ENCODE measurements at regions not wholly inside any gene's neighbourhood (a gene's known extent, or its start where the extent isn't known, plus 50 kb on each side); places are given as distances from the start of the nearest gene placed in this dataset.
"Not testable (repeated sequence)": the region's sequence is repeated elsewhere in the genome, so short reads cannot be mapped to it uniquely, and the experiment has no call there.

DNA sequence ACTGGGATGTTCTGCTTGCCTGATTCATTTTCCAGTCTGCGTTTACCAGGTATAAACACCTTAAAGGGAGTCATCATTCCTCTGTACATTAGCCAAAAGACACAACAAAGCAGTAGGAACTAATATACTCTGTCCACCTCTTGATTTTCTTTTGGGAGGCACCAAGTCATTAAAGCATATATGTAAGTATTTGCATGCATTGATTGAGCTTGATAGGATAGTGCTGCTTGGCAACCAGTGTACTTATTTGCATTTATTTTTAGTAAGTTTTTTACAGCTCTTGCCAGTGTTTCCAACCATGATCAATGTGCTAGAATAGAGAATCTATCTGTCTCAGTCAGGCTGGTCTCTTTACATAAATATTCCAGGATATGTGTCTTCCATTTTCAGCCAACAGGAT, 353.3 kb upstream of the SEMA3C start:
- no peak for ATAC-seq
- Mint-ChIP-seq H3K9me3 (ENCODE audit: low read depth) (no peaks in the 10 kb centered on the region), H3K36me3 (no peaks in the 10 kb centered on the region), H3K4me1 (no peaks in the 10 kb centered on the region), H3K27ac (no peak overlapping the region), H3K4me3 (no peak overlapping the region), H3K27me3 (no peaks in the 10 kb centered on the region)
- DNase-seq = no peak
- CTCF ChIA-PET = no interaction called here

DNA sequence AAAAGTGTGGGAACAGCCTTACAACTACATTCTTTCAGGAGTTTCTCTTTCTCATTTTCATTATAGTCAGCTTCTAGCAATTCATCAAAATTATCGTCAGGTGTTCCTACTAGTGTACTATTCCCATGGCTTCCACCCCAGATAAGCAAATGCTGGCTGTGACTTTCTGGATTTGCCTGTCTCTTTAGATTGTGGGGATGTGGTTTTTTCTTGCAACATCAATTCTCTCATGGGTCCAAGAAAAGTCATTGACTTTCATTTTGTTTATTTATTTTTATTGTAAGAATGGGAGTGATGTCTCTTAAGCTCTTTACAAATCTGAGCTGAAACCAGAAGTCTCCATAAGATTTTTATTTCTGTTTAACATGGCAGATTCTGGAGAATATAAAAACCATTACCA, 349.7 kb upstream of the SEMA3C start:
- CTCF ChIA-PET = no interaction called here
- Mint-ChIP-seq H3K9me3 (ENCODE audit: low read depth) (peaks cover 8% of the 10 kb centered on the region), H3K4me3 (no peak overlapping the region), H3K4me1 (no peaks in the 10 kb centered on the region), H3K27ac (no peak overlapping the region), H3K36me3 (no peaks in the 10 kb centered on the region), H3K27me3 (no peaks in the 10 kb centered on the region)
- DNase-seq (no peak), ATAC-seq (no peak)

DNA sequence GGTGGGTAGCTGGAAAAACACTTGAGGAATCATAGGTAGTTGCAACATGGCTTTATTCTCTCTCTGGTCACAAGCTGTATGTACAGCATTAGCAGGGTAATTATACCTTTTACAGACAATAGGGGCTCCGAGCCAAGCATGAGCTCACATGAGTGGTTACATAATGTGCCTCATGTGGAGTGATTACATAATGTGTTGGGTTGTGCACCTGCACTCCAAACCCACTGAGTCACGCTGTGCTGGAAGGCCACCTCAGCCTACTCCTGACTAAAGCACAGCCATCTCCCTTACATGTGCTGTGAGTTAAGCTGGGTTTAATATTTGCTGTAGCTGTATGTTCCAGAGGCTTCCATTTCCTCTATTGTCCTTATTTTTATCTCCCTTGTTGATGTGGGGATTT, 348.7 kb upstream of the SEMA3C start:
- no peak overlapping the region for H3K4me3 Mint-ChIP-seq
- no peaks in the 10 kb centered on the region for H3K4me1 Mint-ChIP-seq
- CTCF ChIA-PET = no interaction called here
- peaks cover 8% of the 10 kb centered on the region for H3K9me3 Mint-ChIP-seq (ENCODE audit: low read depth)
- ATAC-seq (no peak), DNase-seq (no peak)
- no peaks in the 10 kb centered on the region for H3K36me3 Mint-ChIP-seq
- H3K27me3 Mint-ChIP-seq = no peaks in the 10 kb centered on the region
- no peak overlapping the region for H3K27ac Mint-ChIP-seq

DNA sequence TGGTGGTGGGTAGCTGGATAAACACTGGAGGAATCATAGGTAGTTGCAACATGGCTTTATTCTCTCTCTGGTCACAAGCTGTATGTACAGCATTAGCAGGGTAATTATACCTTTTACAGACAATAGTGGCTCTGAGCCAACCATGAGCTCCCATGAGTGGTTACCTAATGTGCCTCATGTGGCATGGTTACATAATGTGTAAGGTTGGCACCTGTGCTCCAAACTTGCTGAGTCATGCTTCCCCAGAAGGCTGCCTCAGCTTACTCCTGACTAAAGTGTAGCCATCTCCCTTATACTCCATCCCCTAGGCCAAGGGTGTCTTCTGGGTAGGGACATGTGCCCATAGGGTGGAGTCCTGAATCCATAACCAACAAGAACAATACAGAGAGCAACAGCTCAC, 345.3 kb upstream of the SEMA3C start:
- Mint-ChIP-seq H3K36me3 (no peaks in the 10 kb centered on the region), H3K9me3 (ENCODE audit: low read depth) (peaks cover 13% of the 10 kb centered on the region), H3K27ac (no peak overlapping the region), H3K4me1 (no peaks in the 10 kb centered on the region), H3K4me3 (no peak overlapping the region), H3K27me3 (no peaks in the 10 kb centered on the region)
- DNase-seq (no peak), ATAC-seq (no peak)
- CTCF ChIA-PET = no interaction called here

DNA sequence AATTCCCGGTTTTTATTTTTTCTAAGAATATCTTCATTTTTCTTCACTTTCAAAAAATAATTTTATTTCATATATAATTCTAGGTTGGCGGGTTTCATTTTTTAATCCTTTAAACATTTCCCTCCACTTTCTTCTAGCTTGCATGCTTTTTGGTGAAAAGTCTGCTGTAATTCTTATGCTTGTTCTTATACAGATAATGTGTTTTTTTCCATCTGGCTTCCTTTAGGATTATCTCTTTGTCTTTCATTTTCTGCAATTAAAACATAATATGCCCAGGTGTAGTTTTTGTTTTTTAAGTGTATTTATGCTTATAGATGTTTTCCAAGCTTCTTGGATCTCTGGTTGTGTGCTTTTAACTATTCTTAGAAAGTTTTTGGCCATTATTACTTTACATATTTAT, 341.3 kb upstream of the SEMA3C start:
- Mint-ChIP-seq H3K36me3 (no peaks in the 10 kb centered on the region), H3K9me3 (ENCODE audit: low read depth) (peaks cover 6% of the 10 kb centered on the region), H3K4me1 (no peaks in the 10 kb centered on the region), H3K27ac (no peak overlapping the region), H3K4me3 (no peak overlapping the region), H3K27me3 (no peaks in the 10 kb centered on the region)
- no peak for ATAC-seq
- DNase-seq = no peak
- CTCF ChIA-PET = no interaction called here

DNA sequence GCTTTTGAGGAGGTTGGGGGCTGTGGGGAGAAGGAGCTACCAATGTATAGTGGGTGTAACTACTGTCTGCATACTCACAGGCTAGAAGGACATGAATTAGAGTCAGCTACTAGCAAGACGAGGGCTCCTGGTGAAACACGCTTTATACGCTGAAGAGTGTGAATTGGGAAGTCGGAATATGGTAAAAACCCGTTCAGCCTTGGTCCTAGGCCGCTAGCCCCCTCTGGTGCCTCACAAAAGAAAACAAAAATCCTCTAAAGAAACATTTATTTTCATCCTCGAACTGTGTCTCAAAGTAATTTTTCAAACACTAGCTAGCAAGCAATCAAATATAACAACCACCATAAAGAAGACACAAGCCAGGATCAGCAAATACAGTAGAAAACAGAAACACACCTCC, 338.1 kb upstream of the SEMA3C start:
- Mint-ChIP-seq H3K27ac (no peak overlapping the region), H3K9me3 (ENCODE audit: low read depth) (peaks cover 2% of the 10 kb centered on the region), H3K4me3 (no peak overlapping the region), H3K4me1 (no peaks in the 10 kb centered on the region), H3K27me3 (no peaks in the 10 kb centered on the region), H3K36me3 (no peaks in the 10 kb centered on the region)
- CTCF ChIA-PET = no interaction called here
- ATAC-seq (no peak), DNase-seq (no peak)

DNA sequence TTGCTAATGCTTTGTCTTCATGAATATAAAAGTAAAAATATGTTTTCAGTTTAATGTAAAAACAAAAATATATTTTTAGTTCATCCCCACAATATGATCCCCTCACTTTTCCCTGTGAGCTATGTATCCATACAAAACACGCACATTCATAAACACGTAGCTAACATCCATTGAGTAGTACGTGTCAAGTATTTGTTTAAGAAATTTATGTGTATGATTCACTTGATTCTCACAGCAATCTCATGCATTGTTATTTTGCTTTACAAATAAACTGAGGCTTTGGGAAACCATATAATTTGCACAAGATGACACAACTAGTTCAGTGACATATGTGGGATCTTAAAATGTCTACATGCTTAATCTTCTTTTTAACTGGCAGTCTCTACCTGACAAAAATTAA, 329.6 kb upstream of the SEMA3C start:
- H3K9me3 Mint-ChIP-seq (ENCODE audit: low read depth) = peaks cover 9% of the 10 kb centered on the region
- ATAC-seq (no peak), DNase-seq (no peak)
- H3K4me3 Mint-ChIP-seq = no peak overlapping the region
- H3K4me1 Mint-ChIP-seq = no peaks in the 10 kb centered on the region
- no peaks in the 10 kb centered on the region for H3K27me3 Mint-ChIP-seq
- CTCF ChIA-PET = no interaction called here
- no peak overlapping the region for H3K27ac Mint-ChIP-seq
- no peaks in the 10 kb centered on the region for H3K36me3 Mint-ChIP-seq

DNA sequence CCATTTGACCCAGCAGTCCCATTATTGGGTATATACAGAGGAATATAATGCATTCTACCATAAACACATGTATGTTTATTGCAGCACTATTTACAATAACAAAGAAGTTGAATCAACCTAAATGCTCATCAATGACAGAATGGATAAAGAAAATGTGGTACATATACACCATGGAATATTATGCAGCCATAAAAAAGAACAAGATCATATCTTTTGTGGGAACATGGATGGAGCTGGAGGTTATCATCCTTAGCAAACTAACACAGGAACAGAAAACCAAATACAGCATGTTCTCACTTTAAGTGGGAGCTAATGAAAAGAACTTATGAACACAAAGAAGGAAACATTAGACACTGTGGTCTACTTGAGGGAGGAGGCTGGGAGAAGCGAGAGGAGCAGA, 328.5 kb upstream of the SEMA3C start:
- H3K9me3 Mint-ChIP-seq (ENCODE audit: low read depth); H3K4me3 Mint-ChIP-seq; H3K36me3 Mint-ChIP-seq; H3K27ac Mint-ChIP-seq; DNase-seq; H3K4me1 Mint-ChIP-seq; ATAC-seq; CTCF ChIA-PET; H3K27me3 Mint-ChIP-seq: not testable (repeated sequence)

DNA sequence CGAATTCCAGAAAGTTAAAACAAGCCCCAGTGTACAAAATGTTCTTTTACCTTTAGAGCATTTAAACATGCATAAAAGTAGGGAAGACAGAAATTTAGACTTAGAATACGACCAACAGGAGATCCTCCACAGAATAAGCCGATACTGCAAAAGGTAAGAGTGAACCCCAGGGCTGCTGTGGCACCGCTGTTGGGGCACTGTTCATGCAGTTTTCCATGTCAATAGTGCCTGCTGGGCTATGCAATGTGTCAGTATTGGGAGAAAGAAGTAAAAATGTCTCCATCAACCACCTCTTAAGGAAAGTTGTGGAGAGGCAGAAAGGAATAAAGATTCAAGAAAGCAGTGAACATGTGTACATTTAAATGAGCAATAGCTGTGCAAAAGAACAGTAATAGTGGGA, 326.5 kb upstream of the SEMA3C start:
- H3K4me3 Mint-ChIP-seq = no peak overlapping the region
- no peak for DNase-seq
- no peaks in the 10 kb centered on the region for H3K4me1 Mint-ChIP-seq
- no peaks in the 10 kb centered on the region for H3K36me3 Mint-ChIP-seq
- ATAC-seq = no peak
- CTCF ChIA-PET = no interaction called here
- no peak overlapping the region for H3K27ac Mint-ChIP-seq
- no peaks in the 10 kb centered on the region for H3K27me3 Mint-ChIP-seq
- H3K9me3 Mint-ChIP-seq (ENCODE audit: low read depth) = peaks cover 15% of the 10 kb centered on the region

DNA sequence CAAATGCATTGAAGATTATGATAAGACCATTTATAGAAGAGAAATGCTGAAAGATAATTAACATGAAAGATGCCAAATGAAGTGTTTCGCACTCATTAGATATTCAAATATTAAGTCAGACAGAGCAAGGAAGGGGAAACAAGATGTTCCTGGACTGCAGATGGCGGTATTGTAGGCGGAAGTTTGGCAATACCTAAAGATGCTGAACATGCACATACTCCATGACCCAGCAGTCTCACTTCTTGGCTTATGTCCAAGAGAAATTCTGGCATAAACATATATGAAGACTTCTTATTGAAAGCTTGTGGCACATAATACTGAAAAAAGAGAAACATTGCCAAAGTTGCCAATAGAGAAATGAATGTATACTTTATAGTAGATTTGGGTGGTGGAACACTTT, 325.4 kb upstream of the SEMA3C start:
- H3K36me3 Mint-ChIP-seq = no peaks in the 10 kb centered on the region
- DNase-seq (no peak), ATAC-seq (no peak)
- no peaks in the 10 kb centered on the region for H3K4me1 Mint-ChIP-seq
- peaks cover 14% of the 10 kb centered on the region for H3K9me3 Mint-ChIP-seq (ENCODE audit: low read depth)
- H3K27ac Mint-ChIP-seq = no peak overlapping the region
- H3K27me3 Mint-ChIP-seq = no peaks in the 10 kb centered on the region
- H3K4me3 Mint-ChIP-seq = no peak overlapping the region
- CTCF ChIA-PET = no interaction called here

DNA sequence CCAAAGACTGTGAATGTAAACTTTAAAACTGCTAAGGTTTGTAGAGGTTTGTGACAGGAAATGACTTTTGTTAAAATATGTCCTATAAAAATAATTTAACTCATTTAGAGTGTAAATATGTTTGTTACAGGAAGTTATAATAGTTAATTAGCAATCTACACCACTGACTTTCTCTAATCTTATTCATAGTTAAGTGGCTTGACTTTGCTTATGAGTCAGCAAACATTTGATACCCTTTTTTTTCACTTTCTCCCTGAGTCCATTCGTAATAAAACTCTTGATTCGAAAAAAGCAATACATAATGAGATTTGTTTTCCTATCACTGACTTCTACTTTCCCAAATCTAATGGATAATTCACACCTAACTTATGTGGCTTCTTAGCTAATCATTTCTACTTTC, 317.7 kb upstream of the SEMA3C start:
- Mint-ChIP-seq H3K4me3 (no peak overlapping the region), H3K27me3 (no peaks in the 10 kb centered on the region), H3K4me1 (no peaks in the 10 kb centered on the region), H3K27ac (no peak overlapping the region), H3K9me3 (ENCODE audit: low read depth) (peaks cover 13% of the 10 kb centered on the region), H3K36me3 (no peaks in the 10 kb centered on the region)
- no peak for DNase-seq
- CTCF ChIA-PET = no interaction called here
- no peak for ATAC-seq

DNA sequence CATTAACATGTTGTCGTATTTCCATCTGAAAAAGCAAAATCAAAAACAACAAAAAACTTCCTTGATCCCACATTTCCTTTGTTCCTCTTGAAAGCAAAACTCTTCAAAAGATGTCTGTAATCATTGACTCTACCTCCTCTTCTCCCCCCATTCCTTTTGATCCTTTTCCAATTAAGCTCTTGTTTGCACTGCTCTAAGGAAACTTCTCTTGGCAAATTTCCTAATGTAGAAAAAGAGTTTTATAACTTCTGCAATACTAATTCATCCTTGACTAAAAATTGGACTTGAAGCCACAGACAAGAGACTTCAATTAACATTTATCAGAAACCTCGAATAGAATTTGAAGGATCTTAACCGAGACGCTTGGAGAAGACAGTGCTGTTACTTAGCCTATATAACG, 317.1 kb upstream of the SEMA3C start:
- Mint-ChIP-seq H3K27me3 (no peaks in the 10 kb centered on the region), H3K4me1 (no peaks in the 10 kb centered on the region)
- DNase-seq = no peak

DNA sequence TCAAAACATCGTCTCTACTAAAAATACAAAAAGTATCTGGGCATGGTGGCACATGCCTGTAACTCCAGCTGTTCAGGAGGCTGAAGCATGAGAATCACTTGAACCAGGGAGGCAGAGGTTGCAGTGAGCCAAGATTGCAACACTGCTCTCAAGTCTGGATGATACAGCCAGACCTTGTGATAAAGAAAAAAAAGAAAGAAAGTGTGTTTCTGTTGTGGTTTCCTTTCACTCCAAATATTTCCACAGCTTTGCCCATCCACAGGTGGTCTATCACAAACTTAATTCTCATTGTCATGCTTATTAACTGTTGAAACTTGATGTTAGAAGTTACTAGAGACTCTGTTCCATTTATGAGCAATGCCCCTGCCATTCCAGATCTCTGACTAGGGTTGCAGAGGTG, 316.0 kb upstream of the SEMA3C start:
- DNase-seq (no peak), ATAC-seq (no peak)
- Mint-ChIP-seq H3K4me3 (no peak overlapping the region), H3K4me1 (no peaks in the 10 kb centered on the region), H3K27me3 (no peaks in the 10 kb centered on the region), H3K27ac (no peak overlapping the region), H3K36me3 (no peaks in the 10 kb centered on the region), H3K9me3 (ENCODE audit: low read depth) (peaks cover 11% of the 10 kb centered on the region)
- CTCF ChIA-PET = no interaction called here

More for the DNA sequence above, 317.1 kb upstream of the SEMA3C start:
- Mint-ChIP-seq H3K4me3 (no peak overlapping the region), H3K27ac (no peak overlapping the region), H3K9me3 (ENCODE audit: low read depth) (peaks cover 11% of the 10 kb centered on the region), H3K36me3 (no peaks in the 10 kb centered on the region)
- ATAC-seq = no peak
- CTCF ChIA-PET = no interaction called here

DNA sequence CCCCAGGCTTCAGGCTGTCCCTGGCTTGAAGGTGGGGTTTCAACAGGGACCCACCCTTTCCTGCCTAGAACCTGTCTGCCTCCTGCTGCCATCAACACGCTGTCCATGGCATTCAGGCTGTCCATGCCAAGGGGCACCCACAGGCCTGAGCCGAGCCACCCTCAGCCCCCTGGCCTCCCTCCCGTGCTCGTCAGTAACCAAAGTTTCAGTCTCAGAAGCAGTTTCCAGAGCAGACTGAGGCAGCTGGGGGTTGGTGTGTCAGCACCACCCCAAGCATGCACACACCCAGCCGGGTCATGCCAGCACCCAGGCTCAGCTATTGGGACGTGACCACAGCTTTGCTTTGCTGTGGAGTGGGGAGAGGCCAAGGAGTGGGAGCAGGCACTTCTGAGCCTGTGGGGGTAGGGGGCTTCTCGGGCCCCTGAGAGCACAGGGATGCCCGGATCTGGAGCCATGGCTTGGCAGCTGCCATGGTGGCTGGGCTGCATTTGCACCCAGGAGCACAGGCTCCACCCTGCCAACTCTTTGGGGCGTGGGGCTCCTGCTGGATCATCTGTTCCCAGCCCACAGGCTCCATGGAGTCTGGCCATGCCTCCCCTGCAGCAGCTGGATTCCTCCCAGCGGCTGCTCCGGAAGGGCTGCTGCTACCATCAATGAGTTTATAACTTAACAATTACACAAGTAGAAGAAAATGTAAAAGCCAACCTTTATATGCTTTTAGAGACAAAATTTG, 314.5 kb upstream of the SEMA3C start:
- Mint-ChIP-seq H3K27ac (no peak overlapping the region), H3K9me3 (ENCODE audit: low read depth) (peaks cover 9% of the 10 kb centered on the region), H3K27me3 (no peaks in the 10 kb centered on the region), H3K4me1 (no peaks in the 10 kb centered on the region), H3K4me3 (no peak overlapping the region), H3K36me3 (no peaks in the 10 kb centered on the region)
- DNase-seq = no peak
- no peak for ATAC-seq
- CTCF ChIA-PET = no interaction called here
